Right lobe of liver (tissue), 4 donors: ENCODE measurements at regions not wholly inside any gene's neighbourhood (a gene's known extent, or its start where the extent isn't known, plus 50 kb on each side); places are given as distances from the start of the nearest gene placed in this dataset.

ENCODE experiments used
- CTCF ChIP-seq, 4 donors: fragments of 200-600 bp in 3 of 4; fragments of 450-650 bp in 1 of 4; IDR thresholded peaks; one replicate each; pipeline versions ENCODE4 v1.5.1 to v1.8.0; 2016 to 2022; ENCODE audit warnings: antibody characterized with exemption in 4 of 4, mild to moderate bottlenecking in 2 of 4
- POLR2A ChIP-seq: fragments of 450-650 bp; IDR thresholded peaks from one replicate; pipeline ENCODE4 v1.6.1; 2017; ENCODE audit warnings: antibody characterized with exemption, mild to moderate bottlenecking
- donor health status: DM: no; HTN: no; CAD: no.
- donor health status: DM: no; HTN: no; CAD: no.
- donor health status: DM: no; HTN: yes; CAD: no.

GRCh38 chr3:132090921-132091320 is 56.1 kb upstream of the CPNE4 start:
- no peak for TF ChIP-seq POLR2A
- TF ChIP-seq CTCF (IDR thresholded peaks at IDR 0.05), result no peak
